Stimulated activated CD4-positive, alpha-beta T cell treated with anti-CD3 and anti-CD28 coated beads, TNF-alpha, amount 100 ng/mL, for 24 hours (primary cell): ENCODE measurements at regions not wholly inside any gene's neighbourhood (a gene's known extent, or its start where the extent isn't known, plus 50 kb on each side); places are given as distances from the start of the nearest gene placed in this dataset.

Experiments used
- DNase-seq, 3 experiments: peaks; one replicate each; pipeline ENCODE4 v3.0.0-alpha.2; 2020; ENCODE audit warnings: low read depth in 3 of 3

DNA sequence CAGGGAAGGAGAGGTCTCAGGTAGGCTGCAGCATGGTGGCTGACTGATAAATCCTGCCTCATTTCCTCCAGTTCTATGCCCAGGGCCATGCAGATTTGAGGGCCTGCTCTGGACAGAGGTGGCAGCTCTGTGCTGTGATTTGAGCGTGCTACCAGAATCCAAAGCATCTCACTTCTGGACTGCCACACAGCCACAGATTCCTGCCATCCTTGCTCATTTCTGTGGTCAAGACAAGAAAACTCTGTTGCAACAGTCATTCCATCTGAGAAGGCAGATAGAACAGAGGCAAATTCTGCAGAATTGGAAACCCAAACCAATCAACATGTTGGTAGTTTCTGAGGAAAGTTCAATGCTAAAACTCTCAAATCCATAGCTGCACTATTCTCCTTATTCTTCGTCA lies 102.8 kb upstream of the GALNT2 start:
- DNase-seq = no peak

- DNase-seq = no peak
Measured at GRCh38 chr1:229970714-229971113, 96.3 kb upstream of the GALNT2 start.

- DNase-seq = no peak
Measured at GRCh38 chr1:229971141-229971540, 95.9 kb upstream of the GALNT2 start.

- DNase-seq = no peak
Measured at GRCh38 chr1:229972600-229973296, 94.3 kb upstream of the GALNT2 start.

DNA sequence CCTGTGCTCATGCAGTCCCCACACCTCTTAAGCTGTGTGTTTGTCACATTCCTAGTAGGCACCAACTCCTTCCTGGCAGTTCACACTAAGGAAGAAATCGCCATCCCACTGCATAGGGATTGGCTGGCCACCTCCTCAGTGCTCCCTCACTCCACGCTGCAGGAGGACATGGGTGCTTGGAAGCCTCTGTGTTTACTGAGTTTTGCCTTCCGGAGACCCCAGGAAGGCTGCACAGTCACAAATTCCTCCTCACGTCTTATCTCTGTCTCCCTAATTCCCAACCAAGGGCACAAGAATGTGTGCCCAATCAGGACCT lies 93.8 kb upstream of the GALNT2 start:
- no peak for DNase-seq

- DNase-seq = no peak
Measured at GRCh38 chr1:229975047-229975446, 92.0 kb upstream of the GALNT2 start.

GRCh38 chr1:229980009-229980408 lies 87.0 kb upstream of the GALNT2 start:
- no peak for DNase-seq

GRCh38 chr1:229981736-229982135 lies 85.3 kb upstream of the GALNT2 start:
- DNase-seq = no peak

DNA sequence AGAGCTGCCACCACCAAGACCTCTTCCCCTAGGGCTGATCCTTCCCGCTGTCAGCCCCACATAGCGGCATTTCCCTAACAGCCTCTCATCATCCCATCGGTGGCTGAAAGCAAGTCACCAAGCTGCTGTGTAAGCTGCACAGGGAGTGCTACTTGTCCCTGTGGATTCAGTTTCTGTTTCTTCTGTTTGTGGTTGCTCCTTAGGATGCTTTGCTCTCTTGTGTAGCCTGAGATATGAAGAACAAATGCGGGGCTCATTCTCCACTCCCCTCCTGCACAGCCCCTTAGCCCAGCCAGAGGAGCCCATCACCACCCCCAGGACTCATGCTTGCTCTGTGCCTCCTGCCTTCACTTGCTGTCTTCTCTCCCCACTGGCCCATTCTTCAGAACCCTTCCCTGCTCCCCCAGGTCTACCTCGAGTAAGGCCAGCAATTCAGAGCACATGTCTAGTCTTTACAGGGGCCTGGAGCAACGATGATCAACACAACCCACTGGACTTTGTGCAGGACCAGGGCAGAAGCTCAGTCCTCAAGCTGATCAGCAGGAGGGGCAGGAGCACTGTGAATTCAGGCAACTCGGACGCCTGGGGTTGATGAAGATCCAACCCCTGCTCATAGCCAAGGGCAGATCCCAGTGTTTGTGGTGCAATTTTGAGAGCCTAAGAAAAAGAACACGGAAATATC lies 82.6 kb upstream of the GALNT2 start:
- DNase-seq = no peak

GRCh38 chr1:229984992-229985612 lies 81.9 kb upstream of the GALNT2 start:
- no peak for DNase-seq

DNA sequence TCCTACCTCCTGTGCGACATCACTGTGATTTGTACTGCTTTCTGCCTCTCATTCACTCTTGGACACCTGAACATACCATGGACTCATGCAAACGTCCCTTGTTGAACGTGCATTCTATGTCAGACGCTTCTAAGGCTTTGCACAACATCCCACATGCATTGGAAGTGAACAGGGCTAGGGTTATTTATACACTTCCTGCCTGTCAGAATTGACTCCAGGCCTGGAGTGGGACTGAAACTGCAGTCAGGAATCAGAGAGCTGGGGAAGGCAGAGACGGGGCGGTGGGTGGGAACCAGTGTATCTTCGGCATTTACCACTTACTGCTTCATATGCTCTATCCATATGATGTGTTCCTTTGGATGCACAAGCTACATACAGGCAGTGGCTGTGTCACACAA lies 81.4 kb upstream of the GALNT2 start:
- DNase-seq = no peak

GRCh38 chr1:229986737-229987337 lies 80.2 kb upstream of the GALNT2 start:
- DNase-seq = no peak

GRCh38 chr1:229987953-229988352 lies 79.1 kb upstream of the GALNT2 start:
- no peak for DNase-seq

DNA sequence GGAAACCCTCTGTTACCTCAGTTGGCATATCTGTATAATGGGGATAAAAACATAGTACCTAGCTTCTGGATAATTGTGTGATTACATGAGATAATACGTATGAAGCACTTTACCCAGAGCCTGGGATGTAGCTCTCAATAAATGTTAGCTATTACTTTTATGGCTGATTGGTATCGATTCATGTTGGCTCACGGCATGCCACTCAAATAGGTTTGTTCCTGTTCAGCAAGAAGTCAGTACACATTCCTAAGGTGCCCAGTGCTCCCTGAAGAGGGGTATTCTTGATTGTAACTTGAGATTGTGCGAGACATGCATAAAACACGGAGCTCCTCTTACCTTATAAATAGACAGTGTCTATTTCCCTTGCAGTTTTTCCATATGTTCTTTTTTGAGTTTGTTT lies 78.5 kb upstream of the GALNT2 start:
- DNase-seq = no peak

DNA sequence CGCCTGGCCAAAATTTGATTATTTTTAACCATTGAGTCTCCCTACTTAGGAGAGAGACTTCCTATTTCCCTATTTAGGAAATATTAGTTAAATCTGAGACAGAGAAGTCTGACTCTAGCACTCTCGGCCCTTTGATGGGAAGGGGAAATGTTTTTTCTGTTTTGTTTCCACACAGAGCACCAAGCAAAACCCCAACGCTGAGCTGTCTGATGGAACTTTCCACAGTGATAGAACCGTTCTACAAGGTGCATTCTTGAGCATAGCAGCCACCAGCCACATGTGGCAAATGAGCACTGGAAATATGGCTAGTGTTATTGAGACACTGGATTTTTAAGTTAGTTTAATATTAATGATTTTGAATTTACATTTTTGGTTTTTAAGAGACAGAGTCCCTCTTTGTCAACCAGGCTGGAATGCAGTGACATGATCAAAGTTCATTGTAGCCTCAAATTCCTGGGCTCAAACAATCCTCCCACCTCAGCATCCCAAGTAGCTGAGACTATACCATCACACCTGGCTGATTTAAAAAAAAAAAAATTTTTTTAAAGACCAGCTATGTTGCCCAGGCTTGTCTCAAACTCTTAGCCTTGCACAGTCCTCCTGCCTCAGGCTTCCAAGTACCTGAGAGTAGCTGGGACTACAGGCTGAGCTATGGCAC lies 77.3 kb upstream of the GALNT2 start:
- DNase-seq = no peak

GRCh38 chr1:229990326-229990725 lies 76.7 kb upstream of the GALNT2 start:
- DNase-seq = no peak

DNA sequence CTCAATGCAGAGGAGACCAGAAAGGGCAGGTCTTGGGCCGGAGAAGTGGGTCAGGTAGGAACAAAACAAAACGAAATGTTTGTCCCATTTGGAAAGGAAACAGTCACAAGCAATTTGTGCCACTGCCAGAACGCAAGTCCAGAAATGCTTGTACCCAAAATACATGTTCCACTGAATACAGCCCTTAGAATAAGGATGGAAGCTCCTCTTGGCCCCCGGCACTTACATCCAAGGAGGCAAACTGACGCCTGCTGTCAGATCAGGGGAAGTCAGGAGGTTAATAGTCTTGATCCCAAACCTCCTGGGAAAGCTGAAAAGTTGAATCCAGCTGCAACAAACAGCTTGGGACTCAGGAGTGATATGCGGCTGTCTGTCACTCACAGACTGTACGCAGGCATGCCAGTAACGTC lies 75.9 kb upstream of the GALNT2 start:
- DNase-seq = no peak

DNA sequence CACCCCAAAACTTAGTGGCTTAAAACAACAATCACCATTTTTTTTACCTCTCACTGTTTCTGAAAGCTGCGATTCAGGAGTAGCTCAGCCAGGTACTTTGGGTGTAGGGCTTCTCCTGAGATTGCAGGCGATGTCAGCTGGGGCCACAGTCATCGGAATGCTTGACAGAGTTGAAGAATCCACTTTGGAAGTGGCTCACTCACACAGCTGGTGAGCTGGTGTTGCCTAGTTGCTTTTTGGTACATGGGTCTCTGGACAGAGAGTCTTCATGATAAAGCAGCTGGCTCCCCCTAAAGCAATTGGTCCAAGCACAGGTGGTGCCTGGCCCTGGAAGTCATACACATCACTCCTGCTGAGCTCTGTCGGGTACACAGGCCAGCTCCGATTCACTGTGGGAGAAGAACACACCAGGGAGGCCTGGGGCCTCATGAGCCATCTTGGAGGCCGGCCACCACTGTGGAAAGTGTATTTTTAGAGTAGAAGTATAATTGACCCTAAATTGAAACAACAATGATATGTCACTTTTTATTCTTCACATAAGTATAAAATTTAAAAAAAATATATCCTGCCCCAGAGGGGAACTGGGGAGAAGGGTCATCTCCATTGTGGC lies 75.2 kb upstream of the GALNT2 start:
- no peak for DNase-seq

DNA sequence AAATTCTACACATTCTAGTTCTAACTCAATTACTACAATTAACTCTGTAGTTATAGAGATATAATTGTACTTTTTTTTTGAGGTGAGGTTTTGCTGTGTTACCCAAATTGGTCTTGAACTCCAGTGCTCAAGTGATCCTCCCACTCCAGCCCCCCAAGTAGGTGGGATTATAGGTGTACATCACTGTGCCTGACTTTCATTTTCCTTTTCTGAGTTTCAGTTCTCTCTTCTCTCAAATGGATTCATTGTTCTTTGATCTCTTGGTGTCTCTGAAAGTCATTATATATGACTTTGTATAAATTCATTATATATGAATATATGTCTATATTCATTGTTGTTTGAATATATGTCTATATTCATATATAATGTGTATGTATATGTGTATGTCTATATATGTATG lies 74.0 kb upstream of the GALNT2 start:
- DNase-seq = no peak

DNA sequence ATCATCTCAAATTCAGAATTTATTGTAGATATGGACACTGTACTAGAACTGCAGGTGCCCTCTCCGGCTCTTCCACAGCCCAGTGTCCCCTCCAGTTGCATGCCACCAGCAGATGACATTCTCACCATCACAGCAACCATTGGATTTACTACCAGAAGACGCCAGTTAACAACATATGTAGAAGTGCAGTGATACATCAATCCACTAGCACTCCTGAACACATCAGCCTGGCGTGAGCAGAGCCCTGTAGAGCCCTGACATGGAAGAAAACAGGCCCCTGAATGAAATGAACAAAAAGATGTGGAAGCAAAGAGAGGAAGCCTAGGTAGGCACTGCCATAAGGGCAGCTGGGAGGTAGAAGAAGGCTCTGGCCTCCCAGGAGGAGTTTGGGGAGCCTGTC lies 73.1 kb upstream of the GALNT2 start:
- DNase-seq = no peak

DNA sequence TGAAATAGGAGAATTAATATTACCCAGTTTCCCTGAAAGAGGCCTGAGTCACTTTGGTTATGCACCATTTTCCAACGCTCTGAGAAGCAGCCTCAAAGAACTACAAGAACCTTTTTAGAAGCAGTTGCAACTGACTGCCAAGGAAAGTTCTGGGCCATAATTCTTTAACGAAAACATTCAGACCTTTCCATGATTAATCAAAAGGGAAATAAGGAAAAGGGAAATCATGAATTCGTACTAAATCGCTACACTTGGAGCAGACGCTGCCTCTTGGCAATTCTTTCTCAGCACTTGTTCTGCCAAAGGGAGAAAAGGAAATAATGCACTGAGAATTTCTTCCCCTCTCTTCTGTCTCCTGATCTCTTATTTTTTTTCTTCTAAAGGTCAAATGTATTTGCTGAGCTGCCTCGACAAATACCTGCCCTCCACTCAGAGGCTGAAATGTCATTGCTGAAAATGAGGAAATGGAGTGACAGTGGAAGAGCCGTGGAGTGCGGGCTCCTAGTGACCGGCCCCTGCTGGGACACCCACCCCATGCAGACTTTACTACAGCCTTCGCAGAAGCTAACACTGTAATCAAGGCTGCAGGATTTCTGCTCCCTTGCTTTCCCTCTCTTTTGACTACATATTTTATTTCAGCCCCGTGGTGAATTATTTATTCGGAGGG lies 67.9 kb upstream of the GALNT2 start:
- no peak for DNase-seq
